ENCODE measurements at regions not wholly inside any gene's neighbourhood (a gene's known extent, or its start where the extent isn't known, plus 50 kb on each side); places are given as distances from the start of the nearest gene placed in this dataset.
A peak's percentile ranks its signal among the peaks of the same experiment; 100 is the strongest.

DNA sequence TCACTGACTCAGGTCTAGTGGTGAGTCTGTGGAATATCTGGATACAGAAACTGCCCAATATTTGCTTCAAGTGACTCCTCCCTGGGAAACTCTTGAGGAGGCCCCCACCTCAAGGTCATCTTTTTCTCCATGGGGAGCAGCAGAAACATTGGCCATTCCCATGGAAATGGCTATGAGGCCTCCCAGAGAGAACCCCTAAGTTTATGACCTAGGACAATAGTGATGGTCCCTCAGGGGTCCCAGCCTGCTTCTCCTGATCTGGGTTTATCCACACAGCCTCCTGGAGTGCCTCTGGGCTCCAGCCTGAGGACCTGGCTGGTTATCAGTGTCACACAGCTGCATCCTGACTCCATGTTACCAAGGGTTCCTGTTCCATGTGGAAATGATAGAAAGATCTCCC is 131.2 kb downstream of the ZNF280B start (continued):
- no peak for TF ChIP-seq STAT5B (CRISPR knock-in tag; IDR thresholded peaks at IDR 0.05)
- TF ChIP-seq HDAC2 (IDR thresholded peaks at IDR 0.05): no peak
- TF ChIP-seq SMARCA5 (IDR thresholded peaks at IDR 0.05): no peak
- TF ChIP-seq FOXJ3 (CRISPR knock-in tag; IDR thresholded peaks at IDR 0.05): no peak
- TF ChIP-seq HCFC1 (IDR thresholded peaks at IDR 0.05; ENCODE audit: low read depth, low read length): no peak
- no peak for TF ChIP-seq ZBTB9 (CRISPR knock-in tag; IDR thresholded peaks at IDR 0.05)
- no peak for TF ChIP-seq ZKSCAN8 (CRISPR knock-in tag; IDR thresholded peaks at IDR 0.05)
- TF ChIP-seq ZBTB26 (CRISPR knock-in tag; IDR thresholded peaks at IDR 0.05): no peak
- no peak for TF ChIP-seq NBN (IDR thresholded peaks at IDR 0.05; ENCODE audit: low read depth)
- 0 out of 2 replicates have a peak, but pooled peaks have one; percentile 28 for TF ChIP-seq PPARD (CRISPR knock-in tag; IDR thresholded peaks at IDR 0.05)
- TF ChIP-seq ZNF57 (CRISPR knock-in tag; IDR thresholded peaks at IDR 0.05): peak; percentile 39; the same call in 1 of the 2 replicates
- TF ChIP-seq, protein P1, sequence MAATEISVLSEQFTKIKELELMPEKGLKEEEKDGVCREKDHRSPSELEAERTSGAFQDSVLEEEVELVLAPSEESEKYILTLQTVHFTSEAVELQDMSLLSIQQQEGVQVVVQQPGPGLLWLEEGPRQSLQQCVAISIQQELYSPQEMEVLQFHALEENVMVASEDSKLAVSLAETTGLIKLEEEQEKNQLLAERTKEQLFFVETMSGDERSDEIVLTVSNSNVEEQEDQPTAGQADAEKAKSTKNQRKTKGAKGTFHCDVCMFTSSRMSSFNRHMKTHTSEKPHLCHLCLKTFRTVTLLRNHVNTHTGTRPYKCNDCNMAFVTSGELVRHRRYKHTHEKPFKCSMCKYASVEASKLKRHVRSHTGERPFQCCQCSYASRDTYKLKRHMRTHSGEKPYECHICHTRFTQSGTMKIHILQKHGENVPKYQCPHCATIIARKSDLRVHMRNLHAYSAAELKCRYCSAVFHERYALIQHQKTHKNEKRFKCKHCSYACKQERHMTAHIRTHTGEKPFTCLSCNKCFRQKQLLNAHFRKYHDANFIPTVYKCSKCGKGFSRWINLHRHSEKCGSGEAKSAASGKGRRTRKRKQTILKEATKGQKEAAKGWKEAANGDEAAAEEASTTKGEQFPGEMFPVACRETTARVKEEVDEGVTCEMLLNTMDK (IDR thresholded peaks at IDR 0.05; ENCODE audit: borderline replicate concordance, insufficient read depth, low read depth, low read length, poor library complexity, severe bottlenecking): no peak
- TF ChIP-seq, protein P2, sequence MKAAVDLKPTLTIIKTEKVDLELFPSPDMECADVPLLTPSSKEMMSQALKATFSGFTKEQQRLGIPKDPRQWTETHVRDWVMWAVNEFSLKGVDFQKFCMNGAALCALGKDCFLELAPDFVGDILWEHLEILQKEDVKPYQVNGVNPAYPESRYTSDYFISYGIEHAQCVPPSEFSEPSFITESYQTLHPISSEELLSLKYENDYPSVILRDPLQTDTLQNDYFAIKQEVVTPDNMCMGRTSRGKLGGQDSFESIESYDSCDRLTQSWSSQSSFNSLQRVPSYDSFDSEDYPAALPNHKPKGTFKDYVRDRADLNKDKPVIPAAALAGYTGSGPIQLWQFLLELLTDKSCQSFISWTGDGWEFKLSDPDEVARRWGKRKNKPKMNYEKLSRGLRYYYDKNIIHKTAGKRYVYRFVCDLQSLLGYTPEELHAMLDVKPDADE (conservative IDR thresholded peaks at IDR 0.05; ENCODE audit: control insufficient read depth, low read depth, low read length): 0 out of 2 replicates have a peak, but pooled peaks have one; percentile 5
- no peak for TF ChIP-seq SIX5 (IDR thresholded peaks at IDR 0.05; ENCODE audit: borderline replicate concordance in 1 of 2, insufficient read depth in 1 of 2, low read depth in 1 of 2, low read length in 2 of 2)
- TF ChIP-seq CREBBP (IDR thresholded peaks at IDR 0.05; ENCODE audit: low read depth, low read length): no peak
- TF ChIP-seq BRF1 (IDR thresholded peaks at IDR 0.05; ENCODE audit: borderline replicate concordance, extremely low read depth, insufficient read length): no peak
- no peak for TF ChIP-seq ZKSCAN1 (IDR thresholded peaks at IDR 0.05; ENCODE audit: low read depth, low read length)
- TF ChIP-seq, protein P3, sequence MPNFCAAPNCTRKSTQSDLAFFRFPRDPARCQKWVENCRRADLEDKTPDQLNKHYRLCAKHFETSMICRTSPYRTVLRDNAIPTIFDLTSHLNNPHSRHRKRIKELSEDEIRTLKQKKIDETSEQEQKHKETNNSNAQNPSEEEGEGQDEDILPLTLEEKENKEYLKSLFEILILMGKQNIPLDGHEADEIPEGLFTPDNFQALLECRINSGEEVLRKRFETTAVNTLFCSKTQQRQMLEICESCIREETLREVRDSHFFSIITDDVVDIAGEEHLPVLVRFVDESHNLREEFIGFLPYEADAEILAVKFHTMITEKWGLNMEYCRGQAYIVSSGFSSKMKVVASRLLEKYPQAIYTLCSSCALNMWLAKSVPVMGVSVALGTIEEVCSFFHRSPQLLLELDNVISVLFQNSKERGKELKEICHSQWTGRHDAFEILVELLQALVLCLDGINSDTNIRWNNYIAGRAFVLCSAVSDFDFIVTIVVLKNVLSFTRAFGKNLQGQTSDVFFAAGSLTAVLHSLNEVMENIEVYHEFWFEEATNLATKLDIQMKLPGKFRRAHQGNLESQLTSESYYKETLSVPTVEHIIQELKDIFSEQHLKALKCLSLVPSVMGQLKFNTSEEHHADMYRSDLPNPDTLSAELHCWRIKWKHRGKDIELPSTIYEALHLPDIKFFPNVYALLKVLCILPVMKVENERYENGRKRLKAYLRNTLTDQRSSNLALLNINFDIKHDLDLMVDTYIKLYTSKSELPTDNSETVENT (CRISPR knock-in tag; IDR thresholded peaks at IDR 0.05): no peak
- TF ChIP-seq, protein P4, sequence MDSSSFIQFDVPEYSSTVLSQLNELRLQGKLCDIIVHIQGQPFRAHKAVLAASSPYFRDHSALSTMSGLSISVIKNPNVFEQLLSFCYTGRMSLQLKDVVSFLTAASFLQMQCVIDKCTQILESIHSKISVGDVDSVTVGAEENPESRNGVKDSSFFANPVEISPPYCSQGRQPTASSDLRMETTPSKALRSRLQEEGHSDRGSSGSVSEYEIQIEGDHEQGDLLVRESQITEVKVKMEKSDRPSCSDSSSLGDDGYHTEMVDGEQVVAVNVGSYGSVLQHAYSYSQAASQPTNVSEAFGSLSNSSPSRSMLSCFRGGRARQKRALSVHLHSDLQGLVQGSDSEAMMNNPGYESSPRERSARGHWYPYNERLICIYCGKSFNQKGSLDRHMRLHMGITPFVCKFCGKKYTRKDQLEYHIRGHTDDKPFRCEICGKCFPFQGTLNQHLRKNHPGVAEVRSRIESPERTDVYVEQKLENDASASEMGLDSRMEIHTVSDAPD (CRISPR knock-in tag; IDR thresholded peaks at IDR 0.05): no peak
- TF ChIP-seq TAF9B (IDR thresholded peaks at IDR 0.05; ENCODE audit: partially characterized antibody): no peak
